HL-60 (cell line): ENCODE measurements at regions not wholly inside any gene's neighbourhood (a gene's known extent, or its start where the extent isn't known, plus 50 kb on each side); places are given as distances from the start of the nearest gene placed in this dataset.

Experiments
- DNase-seq, 2 experiments: peaks; one replicate each; pipeline ENCODE4 v3.0.0-alpha.2; 2010 to 2020; ENCODE audit warnings: low read depth in 1 of 2, low spot score in 1 of 2
- H3K27ac ChIP-seq: fragments of 250-450 bp; sonication (Bioruptor Pico); replicated peaks from 2 replicates; pipeline ENCODE4 v1.5.1; 2020; ENCODE audit warnings: mild to moderate bottlenecking, moderate library complexity
- H3K27me3 ChIP-seq: fragments of 250-450 bp; sonication (Bioruptor Pico); 2 replicates; pipeline ENCODE4 v1.5.1; 2021; ENCODE audit warnings: mild to moderate bottlenecking, moderate library complexity; ENCODE audit not compliant: insufficient read depth, poor library complexity, severe bottlenecking
- H3K4me3 ChIP-seq: replicated peaks from 2 replicates; pipeline ENCODE4 v1.5.1; 2011; ENCODE audit warnings: mild to moderate bottlenecking, control low read depth, low read length; ENCODE audit not compliant: insufficient read depth
- CTCF ChIP-seq: IDR thresholded peaks from one replicate; pipeline ENCODE4 v1.5.1; 2011; ENCODE audit warnings: low read length, control low read depth, inconsistent platforms; ENCODE audit not compliant: insufficient read depth
- GABPA ChIP-seq: IDR thresholded peaks from 2 replicates; pipeline ENCODE4 v1.6.1; 2012; ENCODE audit warnings: low read depth
- POLR2AphosphoS5 ChIP-seq: IDR thresholded peaks from 2 replicates; pipeline ENCODE4 v1.6.1; 2012; ENCODE audit warnings: low read depth
- REST ChIP-seq: IDR thresholded peaks from 2 replicates; pipeline ENCODE4 v1.6.1; 2012; ENCODE audit warnings: low read depth; ENCODE audit not compliant: insufficient replicate concordance
- SPI1 ChIP-seq: IDR thresholded peaks from 2 replicates; pipeline ENCODE4 v1.6.1; 2012; ENCODE audit warnings: low read depth, mild to moderate bottlenecking, borderline replicate concordance

DNA sequence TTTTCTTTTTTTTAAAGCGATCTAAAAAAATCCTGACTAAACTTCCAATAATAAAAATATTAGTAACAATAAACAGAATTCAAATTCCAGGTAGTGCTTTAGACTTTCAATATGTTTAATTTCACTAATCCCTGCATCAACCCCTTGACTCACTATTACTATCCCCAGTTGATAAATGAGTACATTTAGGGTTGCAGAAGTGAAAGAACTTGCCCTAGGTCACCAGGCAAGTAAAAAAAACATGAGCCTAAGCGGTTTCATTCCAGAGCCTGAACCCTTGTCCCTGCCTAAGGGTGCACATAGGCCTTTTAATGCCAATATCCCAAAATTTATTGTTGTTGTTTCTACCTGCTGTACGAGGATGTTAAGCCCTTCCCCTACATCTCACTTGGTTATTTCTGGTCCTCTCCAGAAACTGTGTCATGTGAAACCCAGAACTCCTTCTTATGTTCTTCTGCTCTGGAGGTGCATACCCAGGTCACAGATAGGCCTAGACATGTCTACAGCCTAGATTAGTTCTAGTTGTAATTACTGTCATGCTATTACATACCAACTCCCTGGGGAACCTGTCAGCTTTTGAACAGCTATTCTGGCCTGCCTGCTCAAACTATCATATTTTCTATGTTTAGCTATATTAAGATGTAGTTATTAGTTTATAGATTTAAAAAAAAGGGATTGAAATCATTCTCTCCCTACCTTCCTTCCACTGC is 244.5 kb upstream of the PITX2 start:
- no peaks in the 10 kb centered on the region for H3K27me3 ChIP-seq
- TF ChIP-seq GABPA (no peak), POLR2AphosphoS5 (no peak), REST (no peak), SPI1 (no peak), CTCF (no peak)
- H3K27ac ChIP-seq, result no peak overlapping the region
- DNase-seq, result no peak
- no peak overlapping the region for H3K4me3 ChIP-seq

DNA sequence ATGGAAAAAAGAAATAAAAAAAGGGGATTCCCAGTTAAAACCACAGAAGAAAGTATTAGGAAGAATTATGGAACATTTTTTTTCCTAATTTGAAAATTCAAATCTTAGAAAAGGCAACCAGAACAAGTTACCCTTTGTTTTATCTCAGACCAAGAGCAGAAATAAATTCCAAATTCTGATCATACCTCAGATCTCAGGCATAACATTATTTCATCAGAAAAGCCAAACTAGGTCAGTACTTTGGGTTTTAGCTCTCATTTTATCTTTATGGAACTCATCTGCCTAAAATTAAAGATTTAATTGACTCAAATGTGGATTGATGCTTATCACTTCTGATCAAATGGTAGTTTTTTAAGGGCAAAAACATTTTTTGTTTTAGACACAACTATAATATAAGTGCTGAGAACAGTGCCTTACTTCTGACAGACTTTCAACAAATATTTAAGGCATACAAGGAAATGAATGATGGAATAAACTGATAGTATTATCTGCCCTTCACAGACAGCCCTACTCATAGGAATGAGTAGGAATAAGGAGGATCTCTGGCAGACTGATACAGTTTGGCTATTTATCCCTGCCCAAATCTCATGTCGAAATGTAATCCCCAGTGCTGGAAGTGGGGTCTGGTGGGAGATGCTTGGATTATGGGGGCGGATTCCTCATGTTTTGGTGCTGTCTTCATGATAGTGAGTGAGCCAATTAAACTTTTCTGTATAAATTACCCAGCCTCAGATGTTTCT is 245.3 kb upstream of the PITX2 start:
- Histone ChIP-seq H3K27me3 (no peaks in the 10 kb centered on the region), H3K27ac (no peak overlapping the region)
- no peak for DNase-seq

More for the DNA sequence above, 245.3 kb upstream of the PITX2 start:
- H3K4me3 ChIP-seq, result no peak overlapping the region
- TF ChIP-seq POLR2AphosphoS5 (no peak), GABPA (no peak), SPI1 (no peak), CTCF (no peak), REST (no peak)
